Kidney epithelial cell (primary cell): ENCODE measurements at regions not wholly inside any gene's neighbourhood (a gene's known extent, or its start where the extent isn't known, plus 50 kb on each side); places are given as distances from the start of the nearest gene placed in this dataset.
"Not testable (repeated sequence)": the region's sequence is repeated elsewhere in the genome, so short reads cannot be mapped to it uniquely, and the experiment has no call there.

Experiments
- DNase-seq: peaks from one replicate; pipeline ENCODE4 v3.0.0-alpha.2; 2010; ENCODE audit warnings: low read depth
- H3K27me3 ChIP-seq: 2 replicates; pipeline ENCODE4 v1.6.0; 2011; ENCODE audit warnings: low read length; ENCODE audit not compliant: control insufficient read depth, insufficient read depth
- H3K36me3 ChIP-seq: 2 replicates; pipeline ENCODE4 v1.5.1; 2011; ENCODE audit warnings: low read length; ENCODE audit not compliant: control insufficient read depth, insufficient read depth
- H3K4me3 ChIP-seq: 2 replicates; pipeline ENCODE4 v1.5.1; 2011; ENCODE audit warnings: low read depth, mild to moderate bottlenecking, control low read depth, low read length
- CTCF ChIP-seq: IDR thresholded peaks from 2 replicates; pipeline ENCODE4 v1.5.1; 2011; ENCODE audit warnings: mild to moderate bottlenecking, moderate library complexity, low read length, control low read depth, inconsistent platforms; ENCODE audit not compliant: insufficient read depth, poor library complexity, severe bottlenecking

GRCh38 chr12:100061814-100062213 is 77.1 kb upstream of the ANKS1B start:
- H3K4me3 ChIP-seq = no peak overlapping the region
- DNase-seq = no peak
- no peaks in the 10 kb centered on the region for H3K27me3 ChIP-seq
- no peaks in the 10 kb centered on the region for H3K36me3 ChIP-seq
- TF ChIP-seq CTCF = no peak

- no peaks in the 10 kb centered on the region for H3K27me3 ChIP-seq
- no peaks in the 10 kb centered on the region for H3K36me3 ChIP-seq
- peak; percentile 16 for DNase-seq
- no peak overlapping the region for H3K4me3 ChIP-seq
- TF ChIP-seq CTCF = no peak
These were observed 73.8 kb upstream of the ANKS1B start for GRCh38 chr12:100058482-100059029.

- not testable (repeated sequence) for H3K36me3 ChIP-seq, DNase-seq, H3K4me3 ChIP-seq, H3K27me3 ChIP-seq
These were observed 61.5 kb upstream of the ANKS1B start for GRCh38 chr12:100046202-100046601.

- Histone ChIP-seq H3K27me3 (no peaks in the 10 kb centered on the region), H3K36me3 (no peaks in the 10 kb centered on the region), H3K4me3 (no peak overlapping the region)
- no peak for DNase-seq
- TF ChIP-seq CTCF = no peak
These were observed 59.5 kb upstream of the ANKS1B start for GRCh38 chr12:100044266-100044665.

- no peak for TF ChIP-seq CTCF
- Histone ChIP-seq H3K27me3 (no peaks in the 10 kb centered on the region), H3K36me3 (no peaks in the 10 kb centered on the region), H3K4me3 (no peak overlapping the region)
- DNase-seq = no peak
These were observed 58.9 kb upstream of the ANKS1B start for GRCh38 chr12:100043631-100044030.
